GM19238 (cell line): ENCODE measurements at regions not wholly inside any gene's neighbourhood (a gene's known extent, or its start where the extent isn't known, plus 50 kb on each side); places are given as distances from the start of the nearest gene placed in this dataset.

ENCODE experiments used
- DNase-seq: peaks from one replicate; pipeline ENCODE4 v3.0.0; 2011; ENCODE audit warnings: low spot score; ENCODE audit not compliant: insufficient read length

- DNase-seq: no peak
These were observed 144.9 kb upstream of the C1orf174 start for GRCh38 chr1:4044967-4045366.

GRCh38 chr1:4045397-4046010 lies 145.4 kb upstream of the C1orf174 start:
- DNase-seq: no peak

GRCh38 chr1:4046836-4047461 lies 146.9 kb upstream of the C1orf174 start:
- DNase-seq: no peak

GRCh38 chr1:4047666-4048065 lies 147.6 kb upstream of the C1orf174 start:
- no peak for DNase-seq

- no peak for DNase-seq
These were observed 148.0 kb upstream of the C1orf174 start for GRCh38 chr1:4048076-4048475.

GRCh38 chr1:4048921-4049320 lies 148.8 kb upstream of the C1orf174 start:
- no peak for DNase-seq

- DNase-seq: no peak
These were observed 150.9 kb upstream of the C1orf174 start for GRCh38 chr1:4050998-4051397.

GRCh38 chr1:4052657-4053056 lies 152.6 kb upstream of the C1orf174 start:
- no peak for DNase-seq

- DNase-seq: no peak
These were observed 153.2 kb upstream of the C1orf174 start for GRCh38 chr1:4053160-4053748.

- no peak for DNase-seq
These were observed 153.7 kb upstream of the C1orf174 start for GRCh38 chr1:4053774-4054173.

GRCh38 chr1:4055294-4055967 lies 155.4 kb upstream of the C1orf174 start:
- no peak for DNase-seq

- no peak for DNase-seq
These were observed 156.3 kb upstream of the C1orf174 start for GRCh38 chr1:4056422-4056821.

GRCh38 chr1:4056989-4057388 lies 156.9 kb upstream of the C1orf174 start:
- DNase-seq: no peak

- DNase-seq: no peak
These were observed 157.5 kb upstream of the C1orf174 start for GRCh38 chr1:4057603-4058002.

GRCh38 chr1:4058122-4058521 lies 158.1 kb upstream of the C1orf174 start:
- DNase-seq: no peak

GRCh38 chr1:4058706-4059105 lies 158.6 kb upstream of the C1orf174 start:
- no peak for DNase-seq

- no peak for DNase-seq
These were observed 159.2 kb upstream of the C1orf174 start for GRCh38 chr1:4059270-4059669.

GRCh38 chr1:4060850-4061249 lies 160.8 kb upstream of the C1orf174 start:
- no peak for DNase-seq

GRCh38 chr1:4061521-4062031 lies 161.5 kb upstream of the C1orf174 start:
- DNase-seq: no peak

GRCh38 chr1:4062041-4062440 lies 162.0 kb upstream of the C1orf174 start:
- DNase-seq: no peak

GRCh38 chr1:4062560-4062959 lies 162.5 kb upstream of the C1orf174 start:
- no peak for DNase-seq

- DNase-seq: no peak
These were observed 162.9 kb upstream of the C1orf174 start for GRCh38 chr1:4062992-4063391.
